Sigmoid colon (tissue), 4 donors: ENCODE measurements at regions not wholly inside any gene's neighbourhood (a gene's known extent, or its start where the extent isn't known, plus 50 kb on each side); places are given as distances from the start of the nearest gene placed in this dataset.

Experiments
- POLR2A ChIP-seq, 2 donors: fragments of 450-650 bp; IDR thresholded peaks; one replicate each; pipeline ENCODE4 v1.6.1; 2016; ENCODE audit warnings: antibody characterized with exemption in 2 of 2, mild to moderate bottlenecking in 2 of 2, moderate library complexity in 2 of 2
- POLR2AphosphoS5 ChIP-seq, 4 donors: sonication (generic); formaldehyde crosslinking; IDR thresholded peaks; one replicate each; pipeline ENCODE4 v1.6.1; 2017; ENCODE audit warnings: antibody characterized with exemption in 4 of 4
- TF ChIP-seq, protein P1 (sequence below), 4 experiments: fragments of 450-650 bp in 3 of 4; fragments of 200-600 bp in 1 of 4; IDR thresholded peaks; one replicate each; pipeline ENCODE4 v1.5.1; 2016 to 2019; ENCODE audit warnings: antibody characterized with exemption in 4 of 4, mild to moderate bottlenecking in 3 of 4, moderate library complexity in 2 of 4

DNA sequence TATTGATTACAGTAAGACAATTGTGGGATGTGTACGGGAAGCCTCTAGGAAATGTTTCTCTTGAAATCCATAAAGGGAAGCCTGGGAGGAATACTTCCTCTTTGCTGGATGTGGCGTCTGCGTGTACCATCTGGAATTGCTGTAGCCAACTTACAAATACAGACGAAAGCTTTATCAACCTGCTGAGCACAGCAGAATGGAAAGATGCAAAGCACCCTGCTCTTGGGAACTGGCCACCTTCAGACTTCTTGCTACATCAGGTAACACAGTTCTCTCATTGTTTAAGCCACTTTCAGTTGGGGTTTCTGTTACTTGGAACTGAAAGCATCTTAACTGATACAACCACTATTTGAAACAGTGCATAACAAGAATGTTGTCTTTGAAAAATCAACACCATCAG is 213.8 kb downstream of the HRH4 start:
- TF ChIP-seq, protein P1, sequence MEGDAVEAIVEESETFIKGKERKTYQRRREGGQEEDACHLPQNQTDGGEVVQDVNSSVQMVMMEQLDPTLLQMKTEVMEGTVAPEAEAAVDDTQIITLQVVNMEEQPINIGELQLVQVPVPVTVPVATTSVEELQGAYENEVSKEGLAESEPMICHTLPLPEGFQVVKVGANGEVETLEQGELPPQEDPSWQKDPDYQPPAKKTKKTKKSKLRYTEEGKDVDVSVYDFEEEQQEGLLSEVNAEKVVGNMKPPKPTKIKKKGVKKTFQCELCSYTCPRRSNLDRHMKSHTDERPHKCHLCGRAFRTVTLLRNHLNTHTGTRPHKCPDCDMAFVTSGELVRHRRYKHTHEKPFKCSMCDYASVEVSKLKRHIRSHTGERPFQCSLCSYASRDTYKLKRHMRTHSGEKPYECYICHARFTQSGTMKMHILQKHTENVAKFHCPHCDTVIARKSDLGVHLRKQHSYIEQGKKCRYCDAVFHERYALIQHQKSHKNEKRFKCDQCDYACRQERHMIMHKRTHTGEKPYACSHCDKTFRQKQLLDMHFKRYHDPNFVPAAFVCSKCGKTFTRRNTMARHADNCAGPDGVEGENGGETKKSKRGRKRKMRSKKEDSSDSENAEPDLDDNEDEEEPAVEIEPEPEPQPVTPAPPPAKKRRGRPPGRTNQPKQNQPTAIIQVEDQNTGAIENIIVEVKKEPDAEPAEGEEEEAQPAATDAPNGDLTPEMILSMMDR (IDR thresholded peaks at IDR 0.05), result no peak
- TF ChIP-seq POLR2AphosphoS5 (IDR thresholded peaks at IDR 0.05), result no peak
- no peak for TF ChIP-seq POLR2A (IDR thresholded peaks at IDR 0.05)
